Ammon's horn (tissue), 1 donor: ENCODE measurements at regions not wholly inside any gene's neighbourhood (a gene's known extent, or its start where the extent isn't known, plus 50 kb on each side); places are given as distances from the start of the nearest gene placed in this dataset.
"Not testable (repeated sequence)": the region's sequence is repeated elsewhere in the genome, so short reads cannot be mapped to it uniquely, and the experiment has no call there.

Experiments
- DNase-seq: peaks from one replicate; pipeline ENCODE4 v3.0.0-alpha.2; 2016; ENCODE audit warnings: low spot score

GRCh38 chr15:95016511-95017229, 785.3 kb downstream of the MCTP2 start:
- no peak for DNase-seq

- peak; percentile 28 for DNase-seq
Measured at GRCh38 chr15:95017666-95018328, 786.4 kb downstream of the MCTP2 start.

- no peak for DNase-seq
Measured at GRCh38 chr15:95018888-95019545, 787.7 kb downstream of the MCTP2 start.

- DNase-seq: no peak
Measured at GRCh38 chr15:95019907-95020306, 788.5 kb downstream of the MCTP2 start.

GRCh38 chr15:95021816-95022215, 790.5 kb downstream of the MCTP2 start:
- DNase-seq: no peak

GRCh38 chr15:95024351-95024750, 793.0 kb downstream of the MCTP2 start:
- no peak for DNase-seq

- DNase-seq: no peak
Measured at GRCh38 chr15:95025924-95026728, 794.8 kb downstream of the MCTP2 start.

- DNase-seq: no peak
Measured at GRCh38 chr15:95027981-95028380, 796.6 kb downstream of the MCTP2 start.

GRCh38 chr15:95032156-95032555, 800.8 kb downstream of the MCTP2 start:
- no peak for DNase-seq

GRCh38 chr15:95035106-95035505, 803.7 kb downstream of the MCTP2 start:
- DNase-seq: no peak

- no peak for DNase-seq
Measured at GRCh38 chr15:95041297-95041696, 809.9 kb downstream of the MCTP2 start.

- not testable (repeated sequence) for DNase-seq
Measured at GRCh38 chr15:95043236-95043932, 812.0 kb downstream of the MCTP2 start.

- DNase-seq: no peak
Measured at GRCh38 chr15:95043933-95044313, 812.6 kb downstream of the MCTP2 start.

- DNase-seq: no peak
Measured at GRCh38 chr15:95044745-95045417, 813.5 kb downstream of the MCTP2 start.

- DNase-seq: no peak
Measured at GRCh38 chr15:95051861-95052260, 820.5 kb downstream of the MCTP2 start.

- no peak for DNase-seq
Measured at GRCh38 chr15:95059346-95059905, 828.1 kb downstream of the MCTP2 start.

GRCh38 chr15:95068701-95069521, 837.5 kb downstream of the MCTP2 start:
- DNase-seq: peak; percentile 36

GRCh38 chr15:95075792-95076677, 844.7 kb downstream of the MCTP2 start:
- DNase-seq: no peak

GRCh38 chr15:95076678-95076990, 845.3 kb downstream of the MCTP2 start:
- no peak for DNase-seq
